Mammary epithelial cell (primary cell): ENCODE measurements at regions not wholly inside any gene's neighbourhood (a gene's known extent, or its start where the extent isn't known, plus 50 kb on each side); places are given as distances from the start of the nearest gene placed in this dataset.

ENCODE experiments used
- CTCF ChIP-seq, 2 donors: IDR thresholded peaks in 1 of 2; conservative IDR thresholded peaks in 1 of 2; 2 replicates each; pipeline ENCODE4 v1.5.1; 2011 to 2012; ENCODE audit warnings: inconsistent platforms in 2 of 2, low read length in 2 of 2, mild to moderate bottlenecking in 2 of 2, control low read depth in 1 of 2, low read depth in 1 of 2; ENCODE audit not compliant: insufficient read depth in 1 of 2; ENCODE audit errors: extremely low read depth in 1 of 2
- EZH2 ChIP-seq: IDR thresholded peaks from 2 replicates; pipeline ENCODE4 v1.6.1; 2012; ENCODE audit warnings: low read length, inconsistent platforms, borderline replicate concordance

- TF ChIP-seq CTCF (conservative IDR thresholded peaks at IDR 0.05 in 1 of 2, IDR thresholded peaks at IDR 0.05 in 1 of 2; ENCODE audit: extremely low read depth in 1 of 2, insufficient read depth in 1 of 2, low read depth in 1 of 2, low read length in 2 of 2) (no peak), EZH2 (no peak)
These were observed 231.0 kb upstream of the GRAMD2B start for GRCh38 chr5:126192226-126192625.
